Uterus (tissue), 2 donors: ENCODE measurements at regions not wholly inside any gene's neighbourhood (a gene's known extent, or its start where the extent isn't known, plus 50 kb on each side); places are given as distances from the start of the nearest gene placed in this dataset.

Source experiments
- POLR2A ChIP-seq, 2 donors: fragments of 450-650 bp; IDR thresholded peaks; one replicate each; pipeline ENCODE4 v1.6.1; 2016; ENCODE audit warnings: antibody characterized with exemption in 2 of 2, mild to moderate bottlenecking in 1 of 2, moderate library complexity in 1 of 2
- TF ChIP-seq, protein P1 (sequence below), 4 experiments: fragments of 200-600 bp in 2 of 4; fragments of 450-650 bp in 2 of 4; sonication (generic) in 2 of 4; IDR thresholded peaks; one replicate each; pipeline ENCODE4 v1.5.1; 2016 to 2019; ENCODE audit warnings: antibody characterized with exemption in 4 of 4, mild to moderate bottlenecking in 2 of 4, moderate library complexity in 1 of 4

GRCh38 chr4:104334410-104334809, 160.3 kb downstream of the CXXC4 start:
- no peak for TF ChIP-seq POLR2A (IDR thresholded peaks at IDR 0.05)
- TF ChIP-seq, protein P1, sequence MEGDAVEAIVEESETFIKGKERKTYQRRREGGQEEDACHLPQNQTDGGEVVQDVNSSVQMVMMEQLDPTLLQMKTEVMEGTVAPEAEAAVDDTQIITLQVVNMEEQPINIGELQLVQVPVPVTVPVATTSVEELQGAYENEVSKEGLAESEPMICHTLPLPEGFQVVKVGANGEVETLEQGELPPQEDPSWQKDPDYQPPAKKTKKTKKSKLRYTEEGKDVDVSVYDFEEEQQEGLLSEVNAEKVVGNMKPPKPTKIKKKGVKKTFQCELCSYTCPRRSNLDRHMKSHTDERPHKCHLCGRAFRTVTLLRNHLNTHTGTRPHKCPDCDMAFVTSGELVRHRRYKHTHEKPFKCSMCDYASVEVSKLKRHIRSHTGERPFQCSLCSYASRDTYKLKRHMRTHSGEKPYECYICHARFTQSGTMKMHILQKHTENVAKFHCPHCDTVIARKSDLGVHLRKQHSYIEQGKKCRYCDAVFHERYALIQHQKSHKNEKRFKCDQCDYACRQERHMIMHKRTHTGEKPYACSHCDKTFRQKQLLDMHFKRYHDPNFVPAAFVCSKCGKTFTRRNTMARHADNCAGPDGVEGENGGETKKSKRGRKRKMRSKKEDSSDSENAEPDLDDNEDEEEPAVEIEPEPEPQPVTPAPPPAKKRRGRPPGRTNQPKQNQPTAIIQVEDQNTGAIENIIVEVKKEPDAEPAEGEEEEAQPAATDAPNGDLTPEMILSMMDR (IDR thresholded peaks at IDR 0.05): no peak
